ENCODE measurements at regions not wholly inside any gene's neighbourhood (a gene's known extent, or its start where the extent isn't known, plus 50 kb on each side); places are given as distances from the start of the nearest gene placed in this dataset.

GRCh38 chr12:39124768-39125167 lies 219.4 kb upstream of the CPNE8 start:
- no peak for DNase-seq

DNA sequence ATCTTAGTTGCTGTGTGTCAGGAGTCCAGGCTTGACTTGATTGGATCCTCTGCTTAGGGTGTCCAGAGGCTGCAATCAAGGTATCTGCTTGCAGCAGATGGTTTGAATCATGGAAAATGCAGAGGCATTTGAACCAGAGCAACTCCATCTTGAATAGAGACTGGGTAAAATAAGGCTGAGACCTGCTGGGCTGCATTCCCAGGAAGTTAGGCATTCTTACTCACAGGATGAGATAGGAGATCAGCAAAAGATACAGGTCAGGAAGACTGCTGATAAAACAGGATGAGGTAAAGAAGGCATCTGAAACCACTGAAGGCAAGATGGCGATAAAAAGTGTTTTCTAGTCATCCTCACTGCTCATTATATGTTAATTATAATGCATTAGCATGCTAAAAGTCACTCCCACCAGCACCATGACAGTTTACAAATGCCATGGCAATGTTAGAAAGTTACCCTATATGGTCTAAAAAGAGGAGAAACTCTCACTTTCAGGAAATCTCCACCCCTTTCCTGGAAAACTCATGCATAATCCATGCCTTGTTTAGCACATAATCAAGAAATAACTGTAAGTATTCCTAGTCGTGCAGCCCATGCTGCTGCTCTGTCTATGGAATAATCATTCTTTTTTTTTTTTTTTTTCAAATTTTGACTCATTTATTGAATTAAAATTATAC lies 218.3 kb upstream of the CPNE8 start:
- DNase-seq: no peak

- no peak for DNase-seq
Observed at GRCh38 chr12:39122562-39123204, 217.3 kb upstream of the CPNE8 start.

- DNase-seq: no peak
Observed at GRCh38 chr12:39116861-39117260, 211.5 kb upstream of the CPNE8 start.

- DNase-seq: no peak
Observed at GRCh38 chr12:39112064-39112463, 206.7 kb upstream of the CPNE8 start.

GRCh38 chr12:39105111-39105510 lies 199.7 kb upstream of the CPNE8 start:
- no peak for DNase-seq

DNA sequence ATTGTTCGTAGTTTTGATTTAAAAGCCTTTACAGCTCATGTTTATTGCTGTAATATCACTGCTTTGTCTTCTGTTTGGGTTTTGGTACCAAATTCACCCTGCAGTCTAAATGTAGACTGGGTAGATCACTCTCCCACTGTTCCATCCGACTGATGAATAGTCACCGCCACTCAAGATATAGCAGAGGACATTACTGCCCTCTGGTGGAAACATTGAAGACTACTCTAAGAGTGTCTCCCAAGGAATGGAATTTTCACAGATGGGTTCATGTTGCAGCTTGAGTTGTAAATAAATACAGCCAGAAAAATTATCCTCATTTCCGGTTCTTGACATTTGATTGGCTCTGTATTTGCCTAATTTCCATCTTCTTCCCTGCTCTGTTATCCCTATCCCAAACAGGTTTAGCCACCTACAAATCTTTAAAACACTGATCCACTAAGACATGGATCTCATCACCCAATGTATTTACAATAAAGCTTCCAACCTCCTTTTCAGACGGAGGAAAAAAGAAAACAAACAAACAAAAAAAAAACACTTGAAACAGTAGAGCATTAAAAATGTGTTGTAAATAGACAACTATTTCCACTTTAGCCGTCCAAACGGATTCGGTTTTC lies 198.3 kb upstream of the CPNE8 start:
- peak; percentile 81 for DNase-seq

DNA sequence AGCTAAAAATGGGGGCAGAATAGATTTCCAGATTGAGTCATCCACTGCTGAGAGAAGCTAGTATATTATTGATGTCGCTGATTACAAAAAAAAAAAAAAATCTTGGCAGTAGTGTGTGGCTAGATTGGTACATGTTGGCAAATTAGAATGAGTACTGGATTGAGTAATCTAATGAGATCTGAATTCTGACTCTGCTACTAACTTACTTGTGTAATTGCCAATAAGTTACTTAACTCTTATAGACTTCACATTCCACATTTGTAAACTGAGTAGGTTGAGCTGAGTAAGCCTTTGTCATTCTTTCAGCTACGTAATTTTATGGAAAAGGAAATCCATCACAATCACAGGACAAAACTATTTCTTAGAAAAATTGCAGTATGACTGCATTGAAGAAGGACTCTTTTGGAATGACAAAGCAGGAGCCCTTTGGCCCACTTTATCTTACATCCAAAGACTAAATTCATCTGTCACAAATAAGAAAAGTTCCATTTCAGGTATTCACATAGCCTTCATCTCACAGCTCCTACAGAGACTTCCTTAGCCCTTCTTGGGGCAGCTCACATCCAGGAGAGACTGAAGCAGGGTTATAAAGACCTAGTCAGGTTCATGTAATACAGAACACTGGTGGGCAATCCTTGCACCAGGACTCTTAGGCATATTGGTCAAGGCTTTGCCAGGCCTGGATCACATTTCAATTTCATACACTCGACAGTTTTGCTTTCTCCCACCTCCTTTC lies 197.3 kb upstream of the CPNE8 start:
- peak; percentile 17 for DNase-seq

DNA sequence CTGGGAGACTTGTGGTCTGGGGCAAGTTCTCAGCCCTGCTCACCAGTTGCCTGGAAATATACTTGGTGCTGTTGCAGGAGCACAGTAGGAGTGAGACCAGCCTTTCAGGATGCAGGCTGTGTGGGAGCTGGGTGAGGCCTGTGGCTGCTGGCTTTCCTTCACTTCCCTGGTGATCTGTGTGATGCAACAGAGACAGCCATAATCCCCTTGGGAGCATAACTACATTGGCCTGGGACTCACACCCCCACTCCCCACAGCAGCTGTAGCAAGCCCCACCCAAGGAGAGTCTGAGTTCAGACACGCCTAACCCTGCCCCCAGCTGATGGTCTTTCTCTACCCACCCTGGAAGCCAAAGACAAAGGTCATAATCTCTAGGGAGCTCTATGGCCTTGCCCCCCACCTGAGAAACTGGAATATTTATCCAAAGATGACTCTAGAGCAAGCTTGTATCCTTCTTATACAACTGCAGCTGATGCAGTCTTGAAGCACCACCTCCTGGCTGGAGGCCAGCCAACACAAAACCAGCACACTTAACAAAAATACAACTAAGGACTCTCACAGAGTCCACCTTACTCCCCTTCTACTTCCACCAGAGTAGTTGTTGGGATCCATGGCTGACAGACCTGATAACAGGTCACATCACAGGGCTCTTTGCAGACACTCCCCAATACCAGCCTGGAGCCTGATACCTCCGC lies 190.4 kb upstream of the CPNE8 start:
- DNase-seq: no peak

GRCh38 chr12:39081910-39082309 lies 176.5 kb upstream of the CPNE8 start:
- DNase-seq: no peak

DNA sequence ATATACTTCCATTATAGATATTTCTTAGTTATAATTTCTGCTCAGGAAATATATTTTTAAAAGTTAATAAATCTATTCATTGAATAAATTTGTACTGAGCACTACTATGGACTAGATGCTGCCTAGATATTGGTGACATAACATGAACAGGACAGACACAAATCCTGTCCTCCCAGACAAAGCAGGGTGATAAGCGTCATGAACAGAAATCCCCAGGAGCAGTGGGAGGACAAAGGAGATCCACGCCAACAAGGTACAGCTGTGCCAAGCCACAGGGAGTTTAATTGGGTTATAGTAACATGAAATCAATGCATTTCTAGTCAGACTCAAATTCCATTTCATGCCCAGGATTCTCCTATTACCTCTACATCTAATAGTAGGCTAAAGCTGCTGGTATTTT lies 171.8 kb upstream of the CPNE8 start:
- no peak for DNase-seq

GRCh38 chr12:39074063-39074462 lies 168.7 kb upstream of the CPNE8 start:
- DNase-seq: no peak

- no peak for DNase-seq
Observed at GRCh38 chr12:39072658-39073057, 167.3 kb upstream of the CPNE8 start.

DNA sequence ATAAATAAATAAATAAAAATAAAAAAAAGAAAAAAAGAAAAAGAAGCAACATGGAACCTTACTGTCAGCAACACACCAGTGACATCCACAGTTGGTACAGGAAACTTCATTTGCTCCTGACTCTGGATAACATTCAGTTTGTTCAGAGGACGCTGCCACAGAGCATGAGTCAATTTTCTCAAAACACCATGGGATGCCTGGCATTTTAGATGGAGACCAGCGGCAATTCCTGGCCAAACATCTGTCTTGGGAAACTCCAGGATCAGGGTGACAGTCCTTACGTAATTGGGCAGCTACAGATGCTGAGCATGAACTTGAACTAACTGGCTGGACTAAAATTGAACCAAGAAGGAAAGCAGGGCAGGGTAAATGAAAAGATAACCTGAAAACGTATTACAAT lies 166.2 kb upstream of the CPNE8 start:
- DNase-seq: no peak

DNA sequence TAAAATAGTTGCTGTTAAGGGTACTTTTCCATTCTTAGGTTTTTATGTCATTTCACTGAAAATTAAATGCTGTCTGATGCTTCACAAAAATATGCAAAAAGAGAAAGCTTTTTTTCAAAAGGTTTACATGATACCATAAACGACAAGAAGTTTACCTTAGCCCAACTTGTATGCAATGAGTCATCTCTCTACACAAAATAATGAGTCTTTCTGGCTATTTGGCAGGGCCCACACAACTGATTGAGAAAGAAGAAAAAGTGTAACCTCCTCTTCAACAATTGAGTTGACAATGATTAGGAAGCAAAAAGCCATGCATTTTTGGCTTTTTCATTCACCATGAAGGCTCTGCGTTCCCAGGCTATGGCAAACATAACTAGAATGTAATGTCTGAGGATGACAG lies 165.4 kb upstream of the CPNE8 start:
- DNase-seq: no peak

DNA sequence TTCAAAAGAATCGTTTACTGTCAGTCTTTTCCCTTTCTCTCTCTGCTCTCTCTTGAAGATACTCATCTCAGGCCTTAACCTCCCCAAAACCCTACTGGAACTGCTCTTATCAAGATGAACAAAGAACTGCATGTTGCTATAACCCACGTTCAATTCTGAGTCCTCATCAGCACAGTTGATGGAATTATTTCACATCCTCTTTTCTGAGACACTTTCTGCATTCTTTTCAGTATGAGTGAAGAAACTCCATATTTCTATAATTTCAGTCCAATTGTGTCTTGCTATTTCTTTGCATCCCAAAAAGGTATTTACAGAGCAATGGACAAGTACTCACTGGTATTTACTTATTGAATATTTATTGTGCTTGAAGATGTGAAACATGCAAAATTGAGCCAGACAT lies 160.1 kb upstream of the CPNE8 start:
- no peak for DNase-seq

DNA sequence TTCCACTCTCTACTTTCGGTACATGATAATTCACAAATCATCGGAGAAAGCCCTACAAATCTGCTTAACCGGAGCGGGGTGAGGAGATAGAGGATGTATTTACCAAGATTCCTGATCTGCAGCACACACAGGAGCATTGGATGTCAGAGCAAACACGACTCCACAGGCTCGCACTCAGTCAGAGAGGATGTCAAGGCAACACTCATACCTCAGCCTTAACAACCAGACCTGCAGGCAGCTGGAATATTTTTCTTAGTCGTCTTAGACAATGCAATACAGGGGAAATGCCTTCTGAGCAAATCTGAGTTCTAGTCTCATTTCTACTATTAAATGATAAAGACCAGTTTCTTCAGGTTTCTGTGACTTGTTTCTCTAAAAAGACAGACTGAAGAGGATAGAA lies 159.3 kb upstream of the CPNE8 start:
- no peak for DNase-seq

GRCh38 chr12:39062266-39062996 lies 157.0 kb upstream of the CPNE8 start:
- no peak for DNase-seq

DNA sequence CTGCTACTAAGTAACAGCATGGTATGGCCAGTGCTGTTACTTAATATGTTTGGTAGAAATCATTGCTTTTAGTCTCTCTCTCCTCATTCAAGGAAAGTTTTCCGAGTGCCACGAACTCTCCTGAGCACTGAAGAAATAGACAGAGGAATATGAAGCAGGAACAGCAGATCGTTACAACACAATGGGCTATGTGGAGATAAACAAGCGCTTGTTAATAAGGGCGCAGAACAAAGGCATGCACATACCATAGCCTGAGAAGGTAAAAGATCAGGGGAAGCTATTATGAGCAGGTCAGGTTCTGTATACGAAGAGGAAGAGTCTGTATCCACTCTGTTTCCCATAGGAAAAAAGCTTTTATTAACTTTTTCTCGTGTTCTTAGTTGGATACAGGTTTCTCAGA lies 156.2 kb upstream of the CPNE8 start:
- no peak for DNase-seq

- DNase-seq: no peak
Observed at GRCh38 chr12:39048395-39048794, 143.0 kb upstream of the CPNE8 start.

DNA sequence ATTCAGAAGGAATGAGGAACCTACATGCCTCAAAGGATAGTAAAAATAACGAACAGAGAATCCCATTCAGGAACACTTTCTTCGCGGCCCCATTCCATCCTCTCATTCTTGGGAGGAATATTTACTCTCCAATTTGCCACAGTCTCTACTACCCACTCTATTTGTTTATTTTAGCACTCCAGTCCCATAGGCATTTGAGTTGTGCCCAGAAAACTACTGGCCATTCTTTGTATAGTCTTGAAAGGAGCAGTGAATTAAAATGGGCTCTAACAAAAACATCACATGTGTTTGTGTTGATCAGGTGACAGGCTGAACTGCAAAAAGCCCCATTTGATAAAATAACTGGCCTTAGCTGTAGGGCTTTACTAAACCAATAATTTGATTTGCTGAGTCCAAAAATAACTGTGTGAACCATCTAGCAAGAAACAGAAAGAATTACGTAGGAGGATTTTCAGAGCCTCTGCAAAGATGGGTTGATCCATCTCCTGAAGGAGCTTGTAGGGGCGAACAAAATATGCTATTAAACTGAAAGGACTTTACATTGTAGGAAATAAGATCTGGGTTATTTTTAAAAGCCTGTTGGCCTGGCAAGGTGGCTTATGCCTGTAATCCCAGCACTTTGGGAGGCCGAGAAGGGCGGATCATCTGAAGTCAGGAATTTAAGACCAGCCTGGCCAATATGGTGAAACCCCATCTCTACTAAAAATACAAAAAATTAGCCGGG lies 142.3 kb upstream of the CPNE8 start:
- DNase-seq: no peak

GRCh38 chr12:39044754-39045153 lies 139.4 kb upstream of the CPNE8 start:
- no peak for DNase-seq

Measured in kidney glomerular epithelial cell (primary cell).